Uterus (tissue), 2 donors: ENCODE measurements at regions not wholly inside any gene's neighbourhood (a gene's known extent, or its start where the extent isn't known, plus 50 kb on each side); places are given as distances from the start of the nearest gene placed in this dataset.

Source experiments
- POLR2A ChIP-seq, 2 donors: fragments of 450-650 bp; IDR thresholded peaks; one replicate each; pipeline ENCODE4 v1.6.1; 2016; ENCODE audit warnings: antibody characterized with exemption in 2 of 2, mild to moderate bottlenecking in 1 of 2, moderate library complexity in 1 of 2
- TF ChIP-seq, protein P1 (sequence below), 4 experiments: fragments of 200-600 bp in 2 of 4; fragments of 450-650 bp in 2 of 4; sonication (generic) in 2 of 4; IDR thresholded peaks; one replicate each; pipeline ENCODE4 v1.5.1; 2016 to 2019; ENCODE audit warnings: antibody characterized with exemption in 4 of 4, mild to moderate bottlenecking in 2 of 4, moderate library complexity in 1 of 4

DNA sequence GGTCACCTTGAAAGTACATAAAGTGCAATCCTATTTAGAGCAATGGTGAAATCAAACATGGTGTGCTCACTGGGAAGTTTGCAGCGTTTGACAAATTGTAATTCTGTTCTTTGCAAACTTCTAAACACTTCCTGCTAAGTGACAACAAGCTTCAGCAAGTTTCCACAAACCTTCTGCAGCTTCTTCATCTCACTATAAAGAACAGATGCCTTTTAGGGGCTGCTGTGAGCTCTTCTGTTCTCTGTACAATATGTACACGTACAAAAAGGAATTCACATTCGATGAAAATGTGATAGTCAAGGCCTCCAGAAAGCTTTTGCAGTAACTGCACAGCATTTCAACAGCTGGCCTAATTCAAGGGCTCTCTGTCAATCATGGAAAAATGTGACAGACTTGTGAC lies 543.1 kb downstream of the CETN3 start:
- TF ChIP-seq, protein P1, sequence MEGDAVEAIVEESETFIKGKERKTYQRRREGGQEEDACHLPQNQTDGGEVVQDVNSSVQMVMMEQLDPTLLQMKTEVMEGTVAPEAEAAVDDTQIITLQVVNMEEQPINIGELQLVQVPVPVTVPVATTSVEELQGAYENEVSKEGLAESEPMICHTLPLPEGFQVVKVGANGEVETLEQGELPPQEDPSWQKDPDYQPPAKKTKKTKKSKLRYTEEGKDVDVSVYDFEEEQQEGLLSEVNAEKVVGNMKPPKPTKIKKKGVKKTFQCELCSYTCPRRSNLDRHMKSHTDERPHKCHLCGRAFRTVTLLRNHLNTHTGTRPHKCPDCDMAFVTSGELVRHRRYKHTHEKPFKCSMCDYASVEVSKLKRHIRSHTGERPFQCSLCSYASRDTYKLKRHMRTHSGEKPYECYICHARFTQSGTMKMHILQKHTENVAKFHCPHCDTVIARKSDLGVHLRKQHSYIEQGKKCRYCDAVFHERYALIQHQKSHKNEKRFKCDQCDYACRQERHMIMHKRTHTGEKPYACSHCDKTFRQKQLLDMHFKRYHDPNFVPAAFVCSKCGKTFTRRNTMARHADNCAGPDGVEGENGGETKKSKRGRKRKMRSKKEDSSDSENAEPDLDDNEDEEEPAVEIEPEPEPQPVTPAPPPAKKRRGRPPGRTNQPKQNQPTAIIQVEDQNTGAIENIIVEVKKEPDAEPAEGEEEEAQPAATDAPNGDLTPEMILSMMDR (IDR thresholded peaks at IDR 0.05) = no peak
- no peak for TF ChIP-seq POLR2A (IDR thresholded peaks at IDR 0.05)
